ENCODE measurements at regions not wholly inside any gene's neighbourhood (a gene's known extent, or its start where the extent isn't known, plus 50 kb on each side); places are given as distances from the start of the nearest gene placed in this dataset.

- peak; percentile 65 for ATAC-seq
- TF ChIP-seq TOX (CRISPR knock-in tag; IDR thresholded peaks at IDR 0.05; ENCODE audit: borderline replicate concordance) (no peak), ESRRG (CRISPR knock-in tag; IDR thresholded peaks at IDR 0.05) (no peak), BACH2 (CRISPR knock-in tag; IDR thresholded peaks at IDR 0.05; ENCODE audit: borderline replicate concordance) (no peak), RARB (CRISPR knock-in tag; IDR thresholded peaks at IDR 0.05) (no peak), ZNF70 (CRISPR knock-in tag; IDR thresholded peaks at IDR 0.05) (no peak), ZNF8 (CRISPR knock-in tag; IDR thresholded peaks at IDR 0.05) (no peak)
Measured at GRCh38 chr18:8895987-8896619, 190.7 kb downstream of the MTCL1 start.

- no peak for TF ChIP-seq RARB (CRISPR knock-in tag; IDR thresholded peaks at IDR 0.05)
- TF ChIP-seq ZNF565 (CRISPR knock-in tag; conservative IDR thresholded peaks at IDR 0.05; ENCODE audit: low read depth) = no peak
- no peak for TF ChIP-seq ZFP3 (CRISPR knock-in tag; IDR thresholded peaks at IDR 0.05)
- TF ChIP-seq ARNTL (CRISPR knock-in tag; IDR thresholded peaks at IDR 0.05; ENCODE audit: borderline replicate concordance, low read depth) = no peak
- TF ChIP-seq TCF4 (CRISPR knock-in tag; IDR thresholded peaks at IDR 0.05; ENCODE audit: borderline replicate concordance) = no peak
- ATAC-seq = no peak
Measured at GRCh38 chr18:8899000-8899399, 193.6 kb downstream of the MTCL1 start.

- no peak for ATAC-seq
- TF ChIP-seq ZNF565 (CRISPR knock-in tag; conservative IDR thresholded peaks at IDR 0.05; ENCODE audit: low read depth) = no peak
- no peak for TF ChIP-seq ZNF70 (CRISPR knock-in tag; IDR thresholded peaks at IDR 0.05)
- TF ChIP-seq ZFP3 (CRISPR knock-in tag; IDR thresholded peaks at IDR 0.05) = no peak
- no peak for TF ChIP-seq RARB (CRISPR knock-in tag; IDR thresholded peaks at IDR 0.05)
- TF ChIP-seq ZFP30 (CRISPR knock-in tag; IDR thresholded peaks at IDR 0.05) = no peak
- TF ChIP-seq PPARA (CRISPR knock-in tag; IDR thresholded peaks at IDR 0.05; ENCODE audit: borderline replicate concordance) = no peak
- no peak for TF ChIP-seq ZNF8 (CRISPR knock-in tag; IDR thresholded peaks at IDR 0.05)
- TF ChIP-seq OSR1 (CRISPR knock-in tag; IDR thresholded peaks at IDR 0.05) = no peak
- no peak for TF ChIP-seq TCF4 (CRISPR knock-in tag; IDR thresholded peaks at IDR 0.05; ENCODE audit: borderline replicate concordance)
- TF ChIP-seq CSDC2 (CRISPR knock-in tag; IDR thresholded peaks at IDR 0.05) = no peak
- no peak for TF ChIP-seq ISL1 (CRISPR knock-in tag; IDR thresholded peaks at IDR 0.05)
- TF ChIP-seq ZC3H10 (CRISPR knock-in tag; IDR thresholded peaks at IDR 0.05) = no peak
- TF ChIP-seq POU6F1 (CRISPR knock-in tag; IDR thresholded peaks at IDR 0.05; ENCODE audit: borderline replicate concordance, low read depth) = no peak
- TF ChIP-seq TSHZ2 (CRISPR knock-in tag; IDR thresholded peaks at IDR 0.05) = no peak
Measured at GRCh38 chr18:8900552-8900951, 195.2 kb downstream of the MTCL1 start.

- TF ChIP-seq CREB5 (CRISPR knock-in tag; IDR thresholded peaks at IDR 0.05; ENCODE audit: low read depth) (no peak), ZNF8 (CRISPR knock-in tag; IDR thresholded peaks at IDR 0.05) (no peak), ESRRG (CRISPR knock-in tag; IDR thresholded peaks at IDR 0.05) (no peak), TOX (CRISPR knock-in tag; IDR thresholded peaks at IDR 0.05; ENCODE audit: borderline replicate concordance) (no peak), RARB (CRISPR knock-in tag; IDR thresholded peaks at IDR 0.05) (no peak), POU6F1 (CRISPR knock-in tag; IDR thresholded peaks at IDR 0.05; ENCODE audit: borderline replicate concordance, low read depth) (no peak), ARNTL (CRISPR knock-in tag; IDR thresholded peaks at IDR 0.05; ENCODE audit: borderline replicate concordance, low read depth) (no peak), GLIS3 (CRISPR knock-in tag; IDR thresholded peaks at IDR 0.05) (no peak), TSHZ2 (CRISPR knock-in tag; IDR thresholded peaks at IDR 0.05) (no peak), PPARA (CRISPR knock-in tag; IDR thresholded peaks at IDR 0.05; ENCODE audit: borderline replicate concordance) (no peak), ISL1 (CRISPR knock-in tag; IDR thresholded peaks at IDR 0.05) (no peak), CSDC2 (CRISPR knock-in tag; IDR thresholded peaks at IDR 0.05) (no peak), ZNF565 (CRISPR knock-in tag; conservative IDR thresholded peaks at IDR 0.05; ENCODE audit: low read depth) (no peak)
- ATAC-seq = no peak
Measured at GRCh38 chr18:8901019-8901418, 195.7 kb downstream of the MTCL1 start.

All from SK-N-SH treated with all-trans-retinoic acid at 6 μM for 48 hours (cell line).